RKO (cell line): ENCODE measurements at regions not wholly inside any gene's neighbourhood (a gene's known extent, or its start where the extent isn't known, plus 50 kb on each side); places are given as distances from the start of the nearest gene placed in this dataset.
A peak's percentile ranks its signal among the peaks of the same experiment; 100 is the strongest.

Source experiments
- DNase-seq: peaks from one replicate; pipeline ENCODE4 v3.0.0-alpha.2; 2016; ENCODE audit warnings: low spot score

DNA sequence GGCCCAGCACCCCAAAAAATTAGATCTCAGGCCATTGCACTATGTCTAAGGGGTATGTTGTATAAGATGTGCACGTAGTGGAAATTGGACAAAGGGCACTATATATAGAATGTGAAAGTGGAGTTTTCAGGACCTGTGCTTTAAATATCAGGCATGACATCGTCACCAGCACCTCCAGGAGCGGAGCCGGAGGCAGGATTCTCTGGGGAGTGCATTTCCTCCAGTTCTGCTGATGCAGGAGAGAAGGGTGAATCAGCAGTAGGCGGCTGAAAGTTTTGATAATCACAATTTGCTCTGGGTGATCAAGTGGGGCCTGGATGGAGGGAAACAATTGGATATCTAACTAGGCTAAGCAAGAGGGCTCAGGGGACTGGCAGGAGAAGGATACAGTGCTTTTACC, 69.1 kb upstream of the NTM start:
- no peak for DNase-seq

DNA sequence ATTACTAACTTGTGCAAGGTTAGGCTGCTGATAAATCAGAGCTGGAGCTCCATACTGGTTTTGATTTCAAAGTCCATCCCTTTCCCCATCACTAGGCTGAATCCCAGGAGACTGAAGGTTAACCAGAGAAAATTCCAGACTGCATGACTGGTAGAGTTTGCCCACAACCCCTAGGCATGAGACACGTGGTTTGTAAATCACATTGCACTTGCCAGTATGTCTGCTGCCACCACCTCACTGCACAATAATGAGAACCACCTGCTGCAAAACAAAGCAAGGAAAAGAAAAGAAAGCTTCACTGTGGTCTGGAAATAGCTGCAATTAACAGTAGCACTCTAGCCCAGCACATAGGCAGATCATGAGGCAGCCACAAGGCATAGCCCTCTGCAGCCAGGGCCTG, 67.6 kb upstream of the NTM start:
- DNase-seq, result no peak

GRCh38 chr11:131303611-131304119, 66.8 kb upstream of the NTM start:
- no peak for DNase-seq

- peak; percentile 57 for DNase-seq
Measured at GRCh38 chr11:131305005-131305404, 65.4 kb upstream of the NTM start.

DNA sequence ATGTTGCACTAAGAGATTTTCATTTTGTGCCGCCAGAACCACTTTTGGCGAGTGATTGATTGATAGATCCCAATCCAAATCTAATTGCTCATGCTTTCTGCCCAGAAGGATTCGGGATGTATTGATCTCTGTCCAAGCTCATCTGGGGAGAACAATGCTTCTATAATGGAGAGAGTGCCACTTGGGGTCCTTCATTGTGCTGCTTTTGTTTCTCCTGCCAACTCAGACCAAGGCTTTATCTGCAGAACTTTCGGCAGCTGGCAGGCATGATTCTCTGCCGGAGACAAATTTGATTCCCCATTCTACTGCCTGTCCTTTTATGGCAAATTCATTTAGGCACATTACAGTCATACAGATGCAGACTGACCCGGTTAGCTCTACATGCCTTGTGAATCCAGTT, 62.9 kb upstream of the NTM start:
- DNase-seq, result no peak

- DNase-seq, result no peak
Measured at GRCh38 chr11:131309776-131310175, 60.6 kb upstream of the NTM start.

- DNase-seq, result no peak
Measured at GRCh38 chr11:131311776-131312514, 58.5 kb upstream of the NTM start.
